Urinary bladder (tissue), 3 donors: ENCODE measurements at regions not wholly inside any gene's neighbourhood (a gene's known extent, or its start where the extent isn't known, plus 50 kb on each side); places are given as distances from the start of the nearest gene placed in this dataset.
A peak's percentile ranks its signal among the peaks of the same experiment; 100 is the strongest.
"Not testable (repeated sequence)": the region's sequence is repeated elsewhere in the genome, so short reads cannot be mapped to it uniquely, and the experiment has no call there.

Experiments
- DNase-seq: peaks from one replicate; pipeline ENCODE4 v3.0.0-alpha.2; 2015; ENCODE audit errors: extremely low spot score
- H3K27ac ChIP-seq: one replicate; pipeline ENCODE4 v1.5.1; 2013; ENCODE audit warnings: low read depth, mild to moderate bottlenecking, moderate library complexity
- H3K36me3 ChIP-seq: one replicate; pipeline ENCODE4 v1.6.1; 2013; ENCODE audit warnings: mild to moderate bottlenecking, moderate library complexity; ENCODE audit not compliant: insufficient read depth
- H3K4me1 ChIP-seq: one replicate; pipeline ENCODE4 v1.6.1; 2013; ENCODE audit warnings: mild to moderate bottlenecking, moderate library complexity; ENCODE audit not compliant: insufficient read depth
- H3K4me3 ChIP-seq: one replicate; pipeline ENCODE4 v1.5.1; 2013; ENCODE audit warnings: low read depth, low read length
- WGBS: extraction: QIAGEN DNeasy Blood & Tissue Kit; methylation state at CpG from one replicate; pipeline ENCODE4 v1.1.7; 2013; 5-methylcytosine and 5-hydroxymethylcytosine counted together
- donor health status: healthy with polysubstance abuse.
- donor health status: healthy.

GRCh38 chr1:90864681-90865080, 147.6 kb upstream of the BARHL2 start:
- Histone ChIP-seq H3K4me1 (no peaks in the 10 kb centered on the region), H3K4me3 (no peak overlapping the region), H3K27ac (no peak overlapping the region), H3K36me3 (no peaks in the 10 kb centered on the region)
- DNase-seq: no peak
- 93% methylated on average over 3 of the region's 3 CpGs for WGBS

- H3K36me3 ChIP-seq: no peaks in the 10 kb centered on the region
- WGBS: 85% methylated on average over 3 of the region's 3 CpGs
- DNase-seq: no peak
- no peaks in the 10 kb centered on the region for H3K4me1 ChIP-seq
- H3K27ac ChIP-seq: no peak overlapping the region
- no peak overlapping the region for H3K4me3 ChIP-seq
Observed at GRCh38 chr1:90862782-90863181, 145.7 kb upstream of the BARHL2 start.

- H3K27ac ChIP-seq, H3K4me3 ChIP-seq, DNase-seq, H3K36me3 ChIP-seq, H3K4me1 ChIP-seq: not testable (repeated sequence)
- 96% methylated on average over 3 of the region's 3 CpGs for WGBS
Observed at GRCh38 chr1:90861421-90861820, 144.3 kb upstream of the BARHL2 start.

- Histone ChIP-seq H3K4me1 (no peaks in the 10 kb centered on the region), H3K36me3 (no peaks in the 10 kb centered on the region), H3K4me3 (no peak overlapping the region), H3K27ac (no peak overlapping the region)
- DNase-seq: no peak
- 67% methylated on average over 7 of the region's 7 CpGs for WGBS
Observed at GRCh38 chr1:90856463-90857007, 139.4 kb upstream of the BARHL2 start.

- Histone ChIP-seq H3K27ac (no peak overlapping the region), H3K4me1 (no peaks in the 10 kb centered on the region), H3K36me3 (no peaks in the 10 kb centered on the region), H3K4me3 (no peak overlapping the region)
- WGBS: 94% methylated on average over 4 of the region's 4 CpGs
- no peak for DNase-seq
Observed at GRCh38 chr1:90854397-90854924, 137.4 kb upstream of the BARHL2 start.

- Histone ChIP-seq H3K36me3 (no peaks in the 10 kb centered on the region), H3K27ac (no peak overlapping the region), H3K4me1 (no peaks in the 10 kb centered on the region), H3K4me3 (peak overlapping the region; percentile 74)
- no peak for DNase-seq
- under 1% methylated on average over 21 of the region's 21 CpGs for WGBS
Observed at GRCh38 chr1:90851711-90852050, 134.6 kb upstream of the BARHL2 start.

- DNase-seq: no peak
- WGBS: under 1% methylated on average over 79 of the region's 79 CpGs
- Histone ChIP-seq H3K4me3 (peak overlapping the region; percentile 74), H3K4me1 (no peaks in the 10 kb centered on the region), H3K36me3 (no peaks in the 10 kb centered on the region), H3K27ac (no peak overlapping the region)
Observed at GRCh38 chr1:90850898-90851710, 134.0 kb upstream of the BARHL2 start.

GRCh38 chr1:90850181-90850897, 133.2 kb upstream of the BARHL2 start:
- H3K27ac ChIP-seq: no peak overlapping the region
- WGBS: 17% methylated on average over 19 of the region's 19 CpGs

GRCh38 chr1:90841473-90841872, 124.4 kb upstream of the BARHL2 start:
- Histone ChIP-seq H3K4me3 (no peak overlapping the region), H3K36me3 (no peaks in the 10 kb centered on the region), H3K4me1 (no peaks in the 10 kb centered on the region), H3K27ac (no peak overlapping the region)
- WGBS: 32% methylated on average over 21 of the region's 21 CpGs
- no peak for DNase-seq

More at GRCh38 chr1:90850181-90850897, 133.2 kb upstream of the BARHL2 start:
- Histone ChIP-seq H3K4me1 (no peaks in the 10 kb centered on the region), H3K36me3 (no peaks in the 10 kb centered on the region), H3K4me3 (peak overlapping the region; percentile 74)
- no peak for DNase-seq

- WGBS: 34% methylated on average over 7 of the region's 7 CpGs
- DNase-seq: no peak
- Histone ChIP-seq H3K27ac (no peak overlapping the region), H3K36me3 (no peaks in the 10 kb centered on the region), H3K4me3 (no peak overlapping the region), H3K4me1 (peaks cover 3% of the 10 kb centered on the region)
Observed at GRCh38 chr1:90840352-90840751, 123.2 kb upstream of the BARHL2 start.

GRCh38 chr1:90839323-90839722, 122.2 kb upstream of the BARHL2 start:
- Histone ChIP-seq H3K36me3 (no peaks in the 10 kb centered on the region), H3K4me1 (peaks cover 3% of the 10 kb centered on the region), H3K4me3 (no peak overlapping the region), H3K27ac (no peak overlapping the region)
- WGBS: 46% methylated on average over 5 of the region's 5 CpGs
- no peak for DNase-seq

- H3K36me3 ChIP-seq: no peaks in the 10 kb centered on the region
Observed at GRCh38 chr1:90838720-90839119, 121.6 kb upstream of the BARHL2 start.

GRCh38 chr1:90837420-90837819, 120.3 kb upstream of the BARHL2 start:
- Histone ChIP-seq H3K27ac (no peak overlapping the region), H3K4me1 (peaks cover 3% of the 10 kb centered on the region), H3K4me3 (no peak overlapping the region), H3K36me3 (no peaks in the 10 kb centered on the region)
- no peak for DNase-seq
- WGBS: 56% methylated on average over 7 of the region's 7 CpGs

More at GRCh38 chr1:90838720-90839119, 121.6 kb upstream of the BARHL2 start:
- Histone ChIP-seq H3K4me1 (peaks cover 3% of the 10 kb centered on the region), H3K27ac (no peak overlapping the region), H3K4me3 (no peak overlapping the region)
- DNase-seq: no peak

GRCh38 chr1:90836345-90836679, 119.2 kb upstream of the BARHL2 start:
- peak overlapping the region; percentile 24 for H3K4me3 ChIP-seq
- H3K4me1 ChIP-seq: peaks cover 3% of the 10 kb centered on the region
- no peaks in the 10 kb centered on the region for H3K36me3 ChIP-seq
- H3K27ac ChIP-seq: no peak overlapping the region
- DNase-seq: no peak
- WGBS: 15% methylated on average over 8 of the region's 8 CpGs
